NCI-H2171 treated with DMSO at 0.1 percent for 48 hours (cell line): ENCODE measurements at regions not wholly inside any gene's neighbourhood (a gene's known extent, or its start where the extent isn't known, plus 50 kb on each side); places are given as distances from the start of the nearest gene placed in this dataset.
"Not testable (repeated sequence)": the region's sequence is repeated elsewhere in the genome, so short reads cannot be mapped to it uniquely, and the experiment has no call there.

Experiments
- DNase-seq: peaks from one replicate; lab custom pipeline; 2025; lab: John Stamatoyannopoulos, UW

DNA sequence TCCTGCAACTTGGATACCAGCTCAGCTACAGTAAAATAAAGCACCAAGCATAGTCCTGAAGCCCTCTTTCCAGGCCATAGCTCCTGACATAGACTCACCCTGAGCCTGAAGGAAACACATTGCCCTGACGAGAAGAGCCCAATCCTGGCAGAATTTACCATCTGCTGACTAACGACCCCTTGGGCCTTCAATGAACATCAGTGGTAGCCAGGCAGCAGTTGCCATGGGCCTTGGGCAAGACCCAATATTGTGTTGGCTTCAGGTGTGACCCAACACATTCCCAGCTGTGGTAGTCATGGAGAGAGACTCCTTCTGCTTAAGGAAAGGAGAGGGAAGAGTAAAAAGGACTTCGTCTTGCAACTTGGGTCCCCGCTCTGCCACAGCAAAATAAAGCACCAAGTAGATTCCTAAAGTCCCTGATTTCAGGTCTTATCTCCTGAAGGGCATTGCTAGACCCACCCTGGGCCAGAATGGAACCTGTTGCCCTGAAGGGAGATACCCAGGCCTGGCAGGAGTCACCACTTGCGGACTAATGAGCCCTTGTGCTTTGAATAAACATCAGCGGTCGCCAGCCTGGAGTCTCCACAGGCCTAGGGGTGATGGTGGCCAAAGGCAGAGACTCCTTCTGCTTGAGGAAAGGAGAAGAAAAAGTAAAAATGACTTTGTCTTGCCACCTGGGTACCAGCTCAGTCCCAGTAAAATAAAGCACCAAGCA lies 902.6 kb downstream of the C4orf33 start:
- no peak for DNase-seq

DNA sequence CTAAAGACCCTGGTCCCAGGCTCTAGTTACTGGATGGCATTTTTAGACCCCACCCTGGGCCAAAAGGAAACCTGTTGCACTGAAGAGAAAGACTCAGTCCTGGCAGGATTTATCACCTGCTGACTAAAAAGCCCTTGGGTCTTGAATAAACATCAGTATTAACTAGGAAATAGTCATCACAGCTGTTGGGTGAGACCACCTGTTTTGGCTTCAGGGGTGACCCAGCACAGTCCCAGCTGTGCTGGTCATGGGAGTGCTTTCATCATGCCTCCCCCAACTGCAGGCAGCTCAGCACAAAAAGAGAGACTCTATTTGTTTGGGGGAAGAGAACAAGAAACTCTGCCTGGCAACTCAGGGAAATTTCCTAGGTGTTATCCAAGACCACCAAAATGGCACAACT lies 903.2 kb downstream of the C4orf33 start:
- no peak for DNase-seq

DNA sequence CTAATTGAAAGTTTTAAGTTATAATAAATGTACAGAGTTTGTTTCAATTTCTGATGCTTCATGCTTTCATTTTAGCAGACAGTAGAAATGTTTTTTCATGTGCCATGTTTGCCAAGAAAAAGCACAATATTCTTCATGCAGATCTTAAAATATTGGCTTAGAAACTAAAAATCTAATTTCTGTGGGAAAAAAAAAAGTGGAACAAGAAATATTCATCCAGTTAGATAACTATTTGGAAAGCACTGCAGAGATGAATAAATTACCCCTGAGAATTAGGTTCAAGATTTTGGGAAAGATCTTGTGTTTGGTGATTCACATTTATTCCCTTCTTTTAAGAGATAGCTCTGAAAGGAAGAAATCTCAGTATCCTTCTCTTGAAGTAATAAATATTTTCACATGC lies 912.5 kb downstream of the C4orf33 start:
- DNase-seq: no peak

DNA sequence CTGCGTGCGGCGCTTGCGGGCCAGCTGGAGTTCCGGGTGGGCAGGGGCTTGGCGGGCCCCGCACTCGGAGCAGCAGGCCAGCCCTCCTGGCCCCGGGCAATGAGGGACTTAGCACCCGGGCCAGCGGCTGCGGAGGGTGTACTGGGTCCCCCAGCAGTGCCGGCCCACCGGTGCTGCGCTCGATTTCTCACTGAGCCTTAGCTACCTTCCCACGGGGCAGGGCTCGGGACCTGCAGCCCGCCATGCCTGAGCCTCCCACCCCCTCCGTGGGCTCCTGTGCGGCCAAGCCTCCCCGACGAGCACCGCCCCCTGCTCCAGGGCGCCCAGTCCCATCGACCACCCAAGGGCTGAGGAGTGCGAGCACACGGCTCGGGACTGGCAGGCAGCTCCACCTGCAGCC lies 916.9 kb downstream of the C4orf33 start:
- DNase-seq: not testable (repeated sequence)

DNA sequence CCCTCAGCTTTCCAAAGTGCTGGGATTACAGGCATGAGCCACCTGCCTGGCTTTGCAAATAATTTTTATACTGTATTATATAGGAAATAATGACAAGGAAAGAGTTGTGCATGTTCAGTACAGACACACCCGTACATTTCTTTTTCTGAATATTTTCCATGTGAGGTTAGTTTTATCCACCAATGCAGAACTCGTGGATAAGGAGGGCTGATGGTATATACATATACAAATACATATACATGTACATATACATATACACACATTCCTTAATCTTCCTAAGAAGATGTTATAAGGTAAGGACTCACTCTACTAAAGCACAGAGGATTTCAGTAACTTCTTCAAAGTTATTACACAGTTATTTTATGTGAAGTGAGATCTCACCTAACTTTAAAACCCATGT lies 925.8 kb downstream of the C4orf33 start:
- DNase-seq: no peak

DNA sequence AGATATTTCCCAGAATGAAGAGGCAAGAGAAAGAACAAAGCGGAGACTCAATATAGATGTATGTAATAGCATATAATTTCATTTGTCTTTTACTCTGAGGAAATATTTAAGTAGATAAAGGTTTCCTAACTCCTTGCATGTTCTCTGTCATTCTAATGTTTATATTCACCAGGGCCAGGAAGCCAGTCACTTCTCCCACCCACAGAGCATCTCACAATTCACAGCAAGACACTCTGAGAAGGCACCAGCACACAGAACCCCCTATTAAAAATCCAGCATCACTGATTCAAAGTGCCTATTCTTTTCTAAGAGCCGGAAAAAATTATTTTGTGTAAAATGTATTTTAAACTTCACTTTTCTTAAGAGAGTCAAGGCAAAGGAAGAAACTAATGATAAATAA lies 927.1 kb downstream of the C4orf33 start:
- DNase-seq: no peak

DNA sequence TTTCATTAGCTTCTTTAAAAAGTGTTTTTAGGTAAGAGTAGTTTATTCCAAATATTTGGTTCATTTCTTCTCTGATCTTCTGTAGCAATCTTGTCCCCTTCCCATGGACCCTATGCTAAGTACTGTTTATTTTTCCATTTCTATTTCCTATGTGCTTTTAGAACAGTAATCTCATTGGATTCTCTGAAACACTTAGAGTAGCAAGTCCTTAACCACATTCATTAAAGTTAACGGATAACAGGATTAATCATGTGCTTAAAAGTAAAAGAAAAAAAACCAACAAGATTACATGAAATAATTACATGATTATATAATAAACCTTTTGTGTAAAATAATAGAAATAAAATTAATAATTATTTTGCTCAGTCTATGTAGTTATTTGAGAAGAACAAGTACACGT lies 929.7 kb downstream of the C4orf33 start:
- DNase-seq: no peak

DNA sequence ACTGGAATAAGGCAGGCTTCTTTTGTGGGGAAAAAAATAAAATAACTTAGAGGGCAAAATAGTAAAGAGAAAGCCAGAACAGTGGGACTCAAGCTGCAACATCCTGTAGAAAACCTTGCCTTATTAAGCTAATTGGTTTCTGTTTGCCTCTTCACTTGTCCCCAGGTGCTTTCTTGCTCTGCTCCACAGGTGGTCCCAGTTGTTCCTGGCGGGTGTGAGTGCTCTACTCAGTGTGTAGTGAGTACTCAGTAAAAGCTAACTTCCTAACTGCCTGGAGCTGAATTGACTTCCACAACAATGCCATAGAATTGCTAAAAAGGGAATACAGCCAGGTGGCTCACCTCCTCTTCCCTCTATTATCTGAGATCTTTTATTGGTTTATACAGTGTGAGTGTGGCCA lies 930.2 kb downstream of the C4orf33 start:
- peak; percentile 79 for DNase-seq

DNA sequence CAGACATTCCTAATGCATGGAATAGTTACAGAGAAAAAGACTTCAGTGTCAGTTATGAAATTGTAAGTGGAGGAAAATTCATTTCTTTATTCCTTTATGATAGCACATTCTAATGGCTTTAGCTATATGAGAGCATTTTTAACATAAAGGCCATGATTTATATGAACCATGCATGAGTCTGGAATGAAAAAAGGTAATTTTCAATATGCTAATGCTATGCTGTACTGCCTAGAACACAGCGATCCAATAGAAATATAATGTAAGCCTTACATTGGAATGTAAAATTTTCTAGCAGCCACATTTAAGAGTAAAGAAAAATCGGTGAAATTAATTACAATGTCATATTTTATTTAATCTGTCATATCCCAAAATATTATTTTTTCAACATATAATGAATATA lies 932.0 kb downstream of the C4orf33 start:
- no peak for DNase-seq

DNA sequence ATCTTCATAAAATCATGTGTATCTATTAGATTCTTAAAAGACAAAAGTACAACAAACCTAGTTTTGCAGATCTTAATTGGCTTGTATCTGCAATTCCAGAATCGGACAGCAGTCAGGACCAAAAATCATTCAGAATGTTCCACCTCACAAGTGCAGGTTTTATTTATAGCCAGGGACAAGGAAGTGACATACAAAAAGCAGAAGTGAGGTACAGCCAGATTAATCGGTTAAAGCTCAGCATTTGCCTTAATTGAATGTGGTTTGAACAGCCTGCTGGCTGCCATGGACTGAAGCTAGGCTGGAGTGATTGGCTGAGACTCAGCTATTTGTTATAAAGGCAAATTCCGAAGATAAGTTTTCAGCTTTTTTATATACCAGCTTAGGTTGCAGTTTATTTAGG lies 932.6 kb downstream of the C4orf33 start:
- no peak for DNase-seq

DNA sequence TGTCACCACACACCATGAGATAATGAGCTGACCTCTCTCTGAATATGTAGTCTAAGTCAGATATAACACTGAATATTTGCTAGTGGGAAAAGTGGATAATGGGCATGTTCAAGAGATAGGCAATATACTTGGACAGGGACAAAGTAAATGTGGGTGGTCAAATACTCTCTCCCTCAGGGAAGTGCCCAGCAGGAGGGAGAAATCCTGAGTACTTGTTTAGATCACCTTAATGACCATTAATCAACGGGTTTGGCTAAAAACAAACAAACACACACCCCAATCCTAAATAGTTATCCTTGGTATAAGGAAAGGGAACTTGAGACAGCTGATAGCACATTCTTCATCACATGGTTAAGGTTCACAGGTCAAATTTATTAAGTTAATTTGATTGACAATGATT lies 933.5 kb downstream of the C4orf33 start:
- no peak for DNase-seq

DNA sequence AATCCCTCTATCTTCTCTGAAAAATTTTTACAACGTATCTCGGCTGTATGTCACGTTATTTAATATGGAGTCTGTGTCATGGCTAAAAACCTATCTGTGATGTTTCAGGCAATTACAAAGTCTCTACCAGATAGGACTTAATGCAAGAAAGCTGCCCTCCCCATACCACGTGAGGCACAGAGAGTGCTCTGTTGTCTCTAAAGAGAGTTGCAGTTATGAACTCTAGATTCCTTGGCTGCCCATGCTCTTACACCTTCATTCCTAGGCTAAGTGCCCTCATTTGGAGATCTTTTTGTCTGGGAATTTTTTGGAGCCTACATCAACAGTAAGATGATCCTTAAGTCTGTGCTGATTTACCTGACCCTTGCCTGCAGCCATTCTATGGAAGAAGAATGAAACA lies 935.9 kb downstream of the C4orf33 start:
- no peak for DNase-seq

DNA sequence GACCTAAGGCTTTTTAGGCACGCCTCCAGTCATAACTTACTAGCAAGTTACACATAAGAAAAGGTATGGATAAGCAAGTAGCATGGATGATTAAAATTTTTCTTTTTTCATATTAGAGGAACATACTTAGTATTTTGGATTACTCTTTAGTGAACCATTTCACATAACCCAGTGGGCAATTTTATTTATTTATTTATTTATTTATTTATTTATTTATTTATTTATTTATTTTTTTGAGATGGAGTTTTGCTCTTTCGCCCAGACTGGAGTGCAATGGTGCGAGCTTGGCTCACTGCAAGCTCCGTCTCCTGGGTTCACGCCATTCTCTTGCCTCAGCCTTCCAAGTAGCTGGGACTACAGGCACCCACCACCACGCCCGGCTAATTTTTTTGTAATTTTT lies 937.7 kb downstream of the C4orf33 start:
- not testable (repeated sequence) for DNase-seq

DNA sequence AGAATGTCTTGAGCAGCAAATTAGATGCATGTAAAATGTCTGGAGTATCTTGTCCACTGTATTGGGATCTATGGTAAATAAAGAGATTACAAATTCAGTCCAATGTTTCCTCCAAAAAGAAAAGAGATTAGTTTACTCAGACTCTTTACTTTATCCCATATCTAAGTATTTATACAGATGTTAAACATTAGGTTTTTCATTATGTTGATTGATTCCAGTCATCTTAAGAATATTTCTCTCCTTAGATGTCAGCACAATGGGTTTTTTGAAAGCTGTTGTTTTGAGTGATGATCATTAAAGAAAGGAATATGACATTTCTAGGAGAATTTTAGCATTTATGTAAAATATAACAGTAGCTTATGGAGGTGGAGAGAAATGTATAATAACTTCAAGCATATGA lies 938.9 kb downstream of the C4orf33 start:
- no peak for DNase-seq

DNA sequence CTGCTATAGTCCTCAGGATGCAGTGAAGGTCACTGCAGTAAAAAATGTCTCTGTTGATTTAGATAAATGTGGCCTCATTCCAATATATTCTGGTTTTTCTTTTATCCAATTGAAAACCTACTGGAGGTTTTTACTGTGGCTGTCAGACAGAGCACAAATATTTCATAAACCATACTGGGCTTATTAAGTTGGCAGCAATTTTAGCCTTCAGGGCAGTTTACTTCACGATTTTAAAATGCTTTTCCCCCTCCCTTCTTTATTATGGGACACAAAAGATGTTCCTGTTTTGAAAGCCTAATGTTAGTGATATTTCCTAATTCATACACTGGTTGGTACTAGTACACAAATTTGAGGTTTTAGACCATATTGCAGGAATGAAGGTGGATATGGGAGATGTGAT lies 939.4 kb downstream of the C4orf33 start:
- no peak for DNase-seq

DNA sequence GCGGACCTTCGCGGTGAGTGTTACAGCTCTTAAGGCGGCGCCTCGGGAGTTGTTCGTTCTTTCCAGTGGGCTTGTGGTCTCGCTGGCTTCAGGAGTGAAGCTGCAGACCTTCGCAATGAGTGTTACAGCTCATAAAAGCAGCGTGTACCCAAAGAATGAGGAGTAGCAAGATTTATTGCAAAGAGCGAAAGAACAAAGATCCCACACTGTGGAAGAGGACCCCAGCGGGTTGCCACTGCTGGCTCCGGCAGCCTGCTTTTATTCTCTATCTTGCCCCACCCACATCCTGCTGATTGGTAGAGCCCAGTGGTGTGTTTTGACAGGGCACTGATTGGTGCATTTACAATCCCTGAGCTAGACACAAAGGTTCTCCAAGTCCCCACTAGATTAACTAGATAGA lies 941.9 kb downstream of the C4orf33 start:
- not testable (repeated sequence) for DNase-seq

DNA sequence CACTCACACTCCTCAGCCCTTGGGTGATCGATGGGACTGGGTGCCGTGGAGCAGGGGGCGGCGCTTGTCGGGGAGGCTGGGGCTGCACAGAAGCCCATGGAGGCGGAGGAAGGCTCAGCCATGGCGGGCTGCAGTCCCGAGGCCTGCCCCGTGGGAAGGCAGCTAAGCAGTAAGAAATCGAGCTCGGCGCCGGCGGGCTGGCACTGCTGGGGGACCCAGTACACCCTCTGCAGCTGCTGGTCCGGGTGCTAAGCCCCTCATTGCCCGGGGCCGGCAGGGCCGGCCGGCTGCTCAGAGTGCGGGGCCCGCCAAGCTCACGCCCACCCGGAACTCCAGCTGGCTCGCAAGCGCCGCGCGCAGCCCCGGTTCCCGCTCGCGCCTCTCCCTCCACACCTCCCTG lies 942.6 kb downstream of the C4orf33 start:
- DNase-seq: not testable (repeated sequence)

DNA sequence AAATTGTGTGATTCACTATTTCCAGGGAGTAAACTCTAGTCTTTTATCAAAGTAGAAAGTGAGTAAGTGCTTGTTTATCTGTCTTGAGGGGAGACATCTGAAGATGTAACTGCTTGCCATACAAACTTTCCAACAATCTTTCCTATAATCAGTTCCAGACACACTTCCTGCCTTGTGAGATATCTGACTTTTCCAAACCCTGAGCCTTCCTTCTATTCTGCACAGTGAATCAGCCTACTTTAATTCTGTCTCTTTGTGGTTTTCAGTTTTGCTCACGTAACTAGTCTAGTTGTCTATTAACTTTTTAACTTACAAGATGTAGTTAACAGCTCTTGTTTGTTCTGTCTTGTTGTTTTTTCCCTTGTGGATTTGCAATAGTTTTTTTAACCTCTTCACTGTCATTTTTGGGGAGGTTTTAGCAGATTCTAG lies 947.8 kb downstream of the C4orf33 start:
- DNase-seq: no peak

DNA sequence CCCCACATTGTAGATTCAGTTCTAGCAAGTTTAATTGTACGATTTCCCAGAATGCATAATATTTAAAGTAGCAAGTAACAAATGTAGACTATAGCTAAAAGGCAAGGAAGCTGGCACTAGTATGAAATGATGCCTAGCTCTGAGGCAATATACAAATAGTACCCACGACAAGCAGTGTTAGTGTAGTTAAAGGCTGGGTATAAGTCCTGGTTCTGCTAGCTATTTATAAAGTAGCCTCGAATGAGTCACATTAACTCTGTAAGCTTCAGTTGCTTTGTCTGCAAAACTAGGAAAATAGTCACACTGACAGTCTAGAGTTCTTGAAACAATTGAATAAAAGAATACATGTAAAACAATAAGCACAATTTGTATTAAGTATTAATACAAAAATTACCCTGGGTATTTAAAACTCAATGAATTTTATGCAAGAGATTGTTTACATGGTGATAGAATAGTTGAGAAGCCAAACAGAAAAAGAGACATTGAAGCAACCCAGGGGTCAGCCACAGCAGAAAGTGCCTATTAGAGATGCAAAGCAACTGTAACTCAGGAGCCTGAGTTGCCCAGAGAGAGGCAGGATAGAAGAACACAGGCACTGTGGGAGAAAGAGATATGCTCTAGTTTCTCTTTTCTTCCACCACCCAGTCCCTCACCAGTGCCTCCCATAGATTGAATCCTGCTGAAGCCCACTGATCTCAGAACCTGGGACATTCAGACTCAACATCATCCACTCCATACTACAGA lies 949.0 kb downstream of the C4orf33 start:
- no peak for DNase-seq

DNA sequence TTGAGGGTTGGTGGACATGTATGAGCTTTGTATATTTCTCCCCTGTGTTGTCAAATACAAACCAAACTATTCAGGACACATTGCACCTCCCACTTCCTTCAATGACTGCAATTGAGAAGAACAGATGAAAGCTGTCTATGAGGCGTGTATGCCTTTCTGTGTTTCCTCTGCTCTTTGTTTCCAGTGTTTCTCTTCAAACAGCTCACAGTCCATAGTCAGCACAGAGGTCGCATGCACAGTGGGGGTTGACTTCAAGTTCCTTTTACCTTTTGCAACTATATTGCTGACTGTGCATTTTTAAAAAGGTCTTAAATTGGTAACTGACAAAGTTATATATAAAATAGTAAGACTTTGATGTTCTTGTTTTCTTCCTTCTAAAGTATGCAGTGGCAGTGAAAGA lies 957.8 kb downstream of the C4orf33 start:
- DNase-seq: no peak

DNA sequence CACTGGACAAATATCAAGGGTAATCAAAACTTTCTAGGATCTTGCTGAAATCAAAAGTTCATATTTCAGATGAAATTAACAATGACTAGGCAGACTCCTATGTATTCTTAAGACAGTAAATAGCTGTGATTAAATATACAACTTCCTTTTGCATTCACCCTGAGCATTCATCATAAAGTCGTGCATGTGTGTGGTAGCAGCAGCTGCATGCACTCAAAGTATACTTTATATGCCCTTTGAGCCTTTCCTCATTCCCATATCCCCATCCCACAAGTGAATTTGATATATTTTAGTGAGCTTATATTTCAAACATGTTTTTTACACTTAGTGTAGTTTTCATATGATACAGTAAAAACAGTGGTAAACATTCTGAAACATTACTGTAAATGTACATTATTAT lies 959.0 kb downstream of the C4orf33 start:
- DNase-seq: no peak

DNA sequence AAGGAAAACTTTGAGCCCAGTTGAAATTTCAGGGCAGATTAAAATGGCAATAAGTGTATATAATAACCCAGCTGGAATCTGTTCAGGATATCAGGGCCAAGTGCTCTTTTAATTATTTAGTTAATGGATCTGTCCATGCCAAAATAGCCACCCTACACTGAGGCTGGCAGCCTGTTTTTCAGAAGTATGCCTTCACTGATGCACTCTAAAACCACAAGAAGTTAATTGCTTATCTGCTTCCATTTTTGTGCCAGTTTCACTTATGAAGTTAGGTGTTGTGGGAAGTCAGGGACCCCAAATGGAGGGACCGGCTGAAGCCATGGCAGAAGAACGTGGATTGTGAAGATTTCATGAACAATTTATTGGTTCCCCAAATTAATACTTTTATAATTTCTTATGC lies 960.3 kb downstream of the C4orf33 start:
- no peak for DNase-seq

DNA sequence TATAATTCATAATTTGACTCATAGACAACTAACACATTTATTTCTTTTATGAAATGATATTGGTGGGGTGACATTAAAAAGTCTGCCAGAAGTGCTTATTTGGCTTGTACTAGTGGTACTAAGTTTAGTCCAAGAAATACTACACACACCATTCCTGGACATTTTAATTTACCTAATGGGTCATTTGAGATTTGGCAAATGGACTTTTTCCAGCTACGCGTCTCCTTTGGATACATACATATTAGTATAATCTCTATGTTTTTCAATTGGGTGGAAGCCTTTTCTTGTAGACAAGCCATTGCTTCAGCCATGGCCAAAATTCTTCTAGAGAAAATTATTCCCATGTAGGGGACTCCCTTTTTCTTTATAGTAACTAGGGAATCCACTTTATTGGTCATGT lies 968.5 kb downstream of the C4orf33 start:
- no peak for DNase-seq

DNA sequence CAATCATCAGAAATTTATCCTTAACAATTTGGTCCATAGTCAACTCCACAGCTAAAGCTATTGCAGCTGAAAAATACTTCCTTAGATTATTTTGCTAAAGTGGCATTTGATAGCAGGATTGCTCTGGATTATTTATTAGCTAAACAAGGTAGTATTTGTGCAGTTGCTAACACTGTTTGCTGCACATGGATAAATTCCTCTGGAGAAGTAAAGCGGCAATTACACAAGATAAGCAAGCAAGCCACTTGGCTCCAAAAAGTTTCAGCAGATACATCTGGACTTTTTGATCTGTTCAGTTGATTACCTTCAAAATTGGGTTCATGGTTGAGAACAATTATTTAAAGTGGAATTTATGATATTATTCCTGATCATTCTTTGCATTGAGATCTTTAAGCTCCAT lies 971.5 kb downstream of the C4orf33 start:
- no peak for DNase-seq
